Testis (tissue), 2 donors: ENCODE measurements at regions not wholly inside any gene's neighbourhood (a gene's known extent, or its start where the extent isn't known, plus 50 kb on each side); places are given as distances from the start of the nearest gene placed in this dataset.

Source experiments
- POLR2A ChIP-seq: fragments of 450-650 bp; IDR thresholded peaks from one replicate; pipeline ENCODE4 v1.6.1; 2017; ENCODE audit warnings: antibody characterized with exemption, mild to moderate bottlenecking, moderate library complexity
- TF ChIP-seq, protein P1 (sequence below), 3 experiments: fragments of 450-650 bp in 2 of 3; fragments of 200-600 bp in 1 of 3; sonication (generic) in 1 of 3; IDR thresholded peaks; one replicate each; pipeline ENCODE4 v1.5.1; 2016 to 2019; ENCODE audit warnings: antibody characterized with exemption in 3 of 3, mild to moderate bottlenecking in 2 of 3, moderate library complexity in 1 of 3

DNA sequence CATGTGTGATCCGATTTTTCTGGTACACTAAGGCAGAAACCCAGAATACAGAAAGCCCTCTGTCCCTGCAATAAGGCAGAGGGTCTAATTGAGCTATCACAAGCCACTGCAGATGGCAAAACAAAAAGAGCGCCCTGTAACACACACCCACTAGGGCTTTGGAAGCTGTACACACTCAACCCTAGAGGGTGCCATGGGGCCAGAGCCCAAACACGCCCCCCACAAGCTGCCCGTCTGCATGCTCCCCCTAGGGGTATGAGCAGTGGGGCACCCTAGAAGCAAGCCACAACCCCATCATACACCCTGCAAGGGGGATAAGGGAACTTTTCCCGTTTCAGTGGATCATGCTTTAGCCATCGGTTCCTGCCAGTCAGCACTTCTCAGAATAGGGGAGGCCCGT lies 62.2 kb upstream of the PDE10A start:
- TF ChIP-seq, protein P1, sequence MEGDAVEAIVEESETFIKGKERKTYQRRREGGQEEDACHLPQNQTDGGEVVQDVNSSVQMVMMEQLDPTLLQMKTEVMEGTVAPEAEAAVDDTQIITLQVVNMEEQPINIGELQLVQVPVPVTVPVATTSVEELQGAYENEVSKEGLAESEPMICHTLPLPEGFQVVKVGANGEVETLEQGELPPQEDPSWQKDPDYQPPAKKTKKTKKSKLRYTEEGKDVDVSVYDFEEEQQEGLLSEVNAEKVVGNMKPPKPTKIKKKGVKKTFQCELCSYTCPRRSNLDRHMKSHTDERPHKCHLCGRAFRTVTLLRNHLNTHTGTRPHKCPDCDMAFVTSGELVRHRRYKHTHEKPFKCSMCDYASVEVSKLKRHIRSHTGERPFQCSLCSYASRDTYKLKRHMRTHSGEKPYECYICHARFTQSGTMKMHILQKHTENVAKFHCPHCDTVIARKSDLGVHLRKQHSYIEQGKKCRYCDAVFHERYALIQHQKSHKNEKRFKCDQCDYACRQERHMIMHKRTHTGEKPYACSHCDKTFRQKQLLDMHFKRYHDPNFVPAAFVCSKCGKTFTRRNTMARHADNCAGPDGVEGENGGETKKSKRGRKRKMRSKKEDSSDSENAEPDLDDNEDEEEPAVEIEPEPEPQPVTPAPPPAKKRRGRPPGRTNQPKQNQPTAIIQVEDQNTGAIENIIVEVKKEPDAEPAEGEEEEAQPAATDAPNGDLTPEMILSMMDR (IDR thresholded peaks at IDR 0.05): no peak
- TF ChIP-seq POLR2A: no peak
